Sigmoid colon (tissue), 6 donors: ENCODE measurements at regions not wholly inside any gene's neighbourhood (a gene's known extent, or its start where the extent isn't known, plus 50 kb on each side); places are given as distances from the start of the nearest gene placed in this dataset.

Experiments used
- DNase-seq: peaks from one replicate; pipeline ENCODE4 v3.0.0-alpha.2; 2019
- H3K27ac ChIP-seq, 4 donors: fragments of 200-600 bp; sonication (generic); one replicate each; pipeline ENCODE4 v1.5.1; 2016 to 2019; ENCODE audit warnings: mild to moderate bottlenecking in 1 of 4
- H3K27me3 ChIP-seq, 3 donors: fragments of 200-600 bp; sonication (generic); one replicate each; pipeline ENCODE4 v1.5.1; 2019; ENCODE audit warnings: mild to moderate bottlenecking in 1 of 3
- H3K36me3 ChIP-seq, 4 donors: fragments of 200-600 bp; sonication (generic); one replicate each; pipeline ENCODE4 v1.5.1; 2016 to 2019
- H3K4me1 ChIP-seq, 4 donors: fragments of 200-600 bp; sonication (generic); one replicate each; pipeline ENCODE4 v1.5.1; 2017 to 2019
- H3K4me3 ChIP-seq, 4 donors: fragments of 200-600 bp; sonication (generic); one replicate each; pipeline ENCODE4 v1.5.1; 2017 to 2019; ENCODE audit warnings: mild to moderate bottlenecking in 2 of 4, moderate library complexity in 1 of 4
- H3K9me3 ChIP-seq, 4 donors: fragments of 200-600 bp in 3 of 4; sonication (generic) in 3 of 4; one replicate each; pipeline versions ENCODE4 v1.5.1 to v1.6.1; 2013 to 2019
- EP300 ChIP-seq, 4 donors: sonication (generic); formaldehyde crosslinking; IDR thresholded peaks; one replicate each; pipeline ENCODE4 v1.6.1; 2017; ENCODE audit warnings: antibody characterized with exemption in 4 of 4
- POLR2A ChIP-seq, 2 donors: fragments of 450-650 bp; IDR thresholded peaks; one replicate each; pipeline ENCODE4 v1.6.1; 2016; ENCODE audit warnings: antibody characterized with exemption in 2 of 2, mild to moderate bottlenecking in 2 of 2, moderate library complexity in 2 of 2
- POLR2AphosphoS5 ChIP-seq, 4 donors: sonication (generic); formaldehyde crosslinking; IDR thresholded peaks; one replicate each; pipeline ENCODE4 v1.6.1; 2017; ENCODE audit warnings: antibody characterized with exemption in 4 of 4
- whole genome bisulfite sequencing, 2 donors: extraction: QIAGEN DNeasy Blood & Tissue Kit; methylation state at CpG; one replicate each; pipeline ENCODE4 v1.1.7; 2013; 5-methylcytosine and 5-hydroxymethylcytosine counted together
- intact Hi-C: fragments of 100-400 bp; cut with DNase I; formaldehyde crosslinking; loops from one replicate; pipeline ENCODE4 v1.15.1; 2023
- TF ChIP-seq, protein P1 (sequence below), 4 experiments: fragments of 450-650 bp in 3 of 4; fragments of 200-600 bp in 1 of 4; IDR thresholded peaks; one replicate each; pipeline ENCODE4 v1.5.1; 2016 to 2019; ENCODE audit warnings: antibody characterized with exemption in 4 of 4, mild to moderate bottlenecking in 3 of 4, moderate library complexity in 2 of 4
- donor health status: healthy with polysubstance abuse.
- donor health status: healthy.

DNA sequence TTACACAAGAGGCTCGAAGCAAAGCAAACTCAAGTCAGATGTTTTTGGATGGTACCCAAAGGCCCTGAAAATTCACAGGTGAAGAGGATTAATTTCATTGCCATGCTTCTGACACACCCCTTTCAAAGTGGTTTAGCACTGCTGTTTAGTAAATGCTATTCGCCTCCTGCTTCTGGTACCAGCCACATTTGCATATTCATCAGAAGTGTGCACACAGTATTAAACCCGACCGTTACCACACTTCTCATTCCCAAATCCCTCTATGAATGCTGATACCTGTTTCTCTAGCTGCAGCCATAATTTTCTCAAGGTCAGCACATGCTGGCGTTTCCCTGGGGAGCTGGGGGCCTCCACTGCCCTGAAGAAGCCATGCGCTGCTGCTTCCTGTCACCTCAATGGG, 179.8 kb upstream of the DAB1 start:
- Histone ChIP-seq H3K27me3 (no peaks in the 10 kb centered on the region), H3K4me3 (no peak overlapping the region), H3K4me1 (peaks cover 0 to 12% (median 10%) of the 10 kb centered on the region in 4 donors), H3K36me3 (no peaks in the 10 kb centered on the region), H3K9me3 (no peaks in the 10 kb centered on the region), H3K27ac (no peak overlapping the region)
- intact Hi-C loops = no loop called here
- TF ChIP-seq, protein P1, sequence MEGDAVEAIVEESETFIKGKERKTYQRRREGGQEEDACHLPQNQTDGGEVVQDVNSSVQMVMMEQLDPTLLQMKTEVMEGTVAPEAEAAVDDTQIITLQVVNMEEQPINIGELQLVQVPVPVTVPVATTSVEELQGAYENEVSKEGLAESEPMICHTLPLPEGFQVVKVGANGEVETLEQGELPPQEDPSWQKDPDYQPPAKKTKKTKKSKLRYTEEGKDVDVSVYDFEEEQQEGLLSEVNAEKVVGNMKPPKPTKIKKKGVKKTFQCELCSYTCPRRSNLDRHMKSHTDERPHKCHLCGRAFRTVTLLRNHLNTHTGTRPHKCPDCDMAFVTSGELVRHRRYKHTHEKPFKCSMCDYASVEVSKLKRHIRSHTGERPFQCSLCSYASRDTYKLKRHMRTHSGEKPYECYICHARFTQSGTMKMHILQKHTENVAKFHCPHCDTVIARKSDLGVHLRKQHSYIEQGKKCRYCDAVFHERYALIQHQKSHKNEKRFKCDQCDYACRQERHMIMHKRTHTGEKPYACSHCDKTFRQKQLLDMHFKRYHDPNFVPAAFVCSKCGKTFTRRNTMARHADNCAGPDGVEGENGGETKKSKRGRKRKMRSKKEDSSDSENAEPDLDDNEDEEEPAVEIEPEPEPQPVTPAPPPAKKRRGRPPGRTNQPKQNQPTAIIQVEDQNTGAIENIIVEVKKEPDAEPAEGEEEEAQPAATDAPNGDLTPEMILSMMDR (IDR thresholded peaks at IDR 0.05) = no peak
- TF ChIP-seq POLR2A (IDR thresholded peaks at IDR 0.05) (no peak), POLR2AphosphoS5 (IDR thresholded peaks at IDR 0.05) (no peak), EP300 (IDR thresholded peaks at IDR 0.05) (no peak)
- DNase-seq = no peak
- 57 to 66% methylated on average over 6 of the region's 6 CpGs for WGBS, 2 donors

- H3K27me3 ChIP-seq = no peaks in the 10 kb centered on the region
- H3K4me1 ChIP-seq = peaks cover 0 to 15% (median 14%) of the 10 kb centered on the region in 4 donors
- 61 to 67% methylated on average over 3 of the region's 3 CpGs for WGBS, 2 donors
- TF ChIP-seq, protein P1 (IDR thresholded peaks at IDR 0.05) = no peak
- TF ChIP-seq POLR2A (IDR thresholded peaks at IDR 0.05) (no peak), EP300 (IDR thresholded peaks at IDR 0.05) (no peak), POLR2AphosphoS5 (IDR thresholded peaks at IDR 0.05) (no peak)
- DNase-seq = no peak
- H3K9me3 ChIP-seq = no peaks in the 10 kb centered on the region
- H3K4me3 ChIP-seq = no peak overlapping the region
- H3K36me3 ChIP-seq = no peaks in the 10 kb centered on the region
- intact Hi-C loops = no loop called here
- no peak overlapping the region for H3K27ac ChIP-seq
These were observed 176.6 kb upstream of the DAB1 start for GRCh38 chr1:57600424-57600823.

- TF ChIP-seq POLR2A (IDR thresholded peaks at IDR 0.05) (no peak), EP300 (IDR thresholded peaks at IDR 0.05) (no peak), POLR2AphosphoS5 (IDR thresholded peaks at IDR 0.05) (no peak)
- TF ChIP-seq, protein P1 (IDR thresholded peaks at IDR 0.05) = no peak
- Histone ChIP-seq H3K27ac (no peak overlapping the region), H3K36me3 (no peaks in the 10 kb centered on the region), H3K4me1 (peaks cover 0 to 15% (median 14%) of the 10 kb centered on the region in 4 donors), H3K27me3 (no peaks in the 10 kb centered on the region), H3K9me3 (no peaks in the 10 kb centered on the region), H3K4me3 (no peak overlapping the region)
- intact Hi-C loops = no loop called here
- DNase-seq = no peak
- WGBS, 2 donors = 46 to 50% methylated on average over 8 of the region's 8 CpGs
These were observed 175.6 kb upstream of the DAB1 start for GRCh38 chr1:57599236-57599994.

- Histone ChIP-seq H3K36me3 (no peaks in the 10 kb centered on the region), H3K27me3 (no peaks in the 10 kb centered on the region), H3K4me3 (no peak overlapping the region), H3K4me1 (peaks cover 0 to 15% (median 14%) of the 10 kb centered on the region in 4 donors), H3K27ac (no peak overlapping the region), H3K9me3 (no peaks in the 10 kb centered on the region)
- no peak for TF ChIP-seq EP300 (IDR thresholded peaks at IDR 0.05)
- TF ChIP-seq, protein P1 (IDR thresholded peaks at IDR 0.05) = no peak
- TF ChIP-seq POLR2AphosphoS5 (IDR thresholded peaks at IDR 0.05) = no peak
- TF ChIP-seq POLR2A (IDR thresholded peaks at IDR 0.05) = no peak
- no peak for DNase-seq
- WGBS, 2 donors = 76 to 83% methylated on average over 4 of the region's 4 CpGs
- intact Hi-C loops = no loop called here
These were observed 173.2 kb upstream of the DAB1 start for GRCh38 chr1:57597036-57597435.
